Cortex of kidney (tissue), 1 donor: ENCODE measurements at regions not wholly inside any gene's neighbourhood (a gene's known extent, or its start where the extent isn't known, plus 50 kb on each side); places are given as distances from the start of the nearest gene placed in this dataset.

Source experiments
- DNase-seq: peaks from one replicate; lab custom pipeline; 2025; lab: John Stamatoyannopoulos, UW

DNA sequence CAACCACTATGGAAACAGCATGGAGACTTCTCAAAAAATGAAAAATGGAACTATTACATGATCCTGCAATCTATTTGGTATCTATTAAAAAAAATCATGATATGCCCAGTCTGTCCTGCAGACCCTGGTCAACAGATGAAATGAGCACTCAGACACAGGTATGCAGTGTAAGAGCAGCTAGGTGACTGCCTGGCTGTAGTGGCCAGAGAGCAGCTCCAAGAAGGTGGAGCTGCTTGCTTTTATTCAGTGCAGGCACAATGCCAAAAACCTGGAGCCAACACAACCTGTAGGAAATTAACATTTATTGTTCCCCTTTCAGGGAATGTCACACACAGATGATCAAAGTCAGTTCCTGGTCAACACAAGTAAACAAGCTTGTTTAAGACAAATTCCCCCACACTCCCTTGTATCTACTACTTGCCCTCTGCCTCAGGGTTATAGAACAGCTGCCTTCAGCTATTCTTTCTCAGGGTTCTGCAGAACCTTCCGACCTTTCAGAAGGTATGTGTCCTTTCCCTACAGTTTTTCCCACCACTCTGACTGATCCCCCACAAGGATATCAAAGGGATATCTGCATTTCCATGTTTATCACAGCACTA, 933.7 kb upstream of the SLITRK5 start:
- no peak for DNase-seq

DNA sequence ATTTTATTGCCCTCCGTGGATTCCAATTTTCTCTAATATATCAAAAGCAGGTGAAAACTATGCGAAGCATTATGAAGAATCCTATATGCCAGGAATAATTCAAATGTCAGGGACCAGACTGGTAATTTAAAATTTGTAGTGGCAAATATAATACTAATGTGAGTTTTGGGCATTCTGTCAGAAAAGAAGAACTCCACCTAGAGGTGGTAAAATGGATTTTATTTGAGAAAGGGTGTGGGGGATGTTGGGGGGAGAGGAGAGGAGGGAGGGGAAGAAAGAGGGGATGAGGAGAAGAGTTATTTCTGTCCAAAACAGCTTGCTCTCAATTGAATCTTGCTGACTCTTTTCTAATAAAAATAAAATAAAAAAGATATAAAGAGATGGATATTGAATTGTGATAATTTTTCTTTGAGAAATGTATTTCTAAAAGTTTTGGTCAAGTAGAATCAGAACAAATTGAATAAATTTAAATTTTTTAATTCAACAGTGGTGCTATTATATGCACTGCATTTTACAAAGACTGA, 929.3 kb upstream of the SLITRK5 start:
- no peak for DNase-seq

DNA sequence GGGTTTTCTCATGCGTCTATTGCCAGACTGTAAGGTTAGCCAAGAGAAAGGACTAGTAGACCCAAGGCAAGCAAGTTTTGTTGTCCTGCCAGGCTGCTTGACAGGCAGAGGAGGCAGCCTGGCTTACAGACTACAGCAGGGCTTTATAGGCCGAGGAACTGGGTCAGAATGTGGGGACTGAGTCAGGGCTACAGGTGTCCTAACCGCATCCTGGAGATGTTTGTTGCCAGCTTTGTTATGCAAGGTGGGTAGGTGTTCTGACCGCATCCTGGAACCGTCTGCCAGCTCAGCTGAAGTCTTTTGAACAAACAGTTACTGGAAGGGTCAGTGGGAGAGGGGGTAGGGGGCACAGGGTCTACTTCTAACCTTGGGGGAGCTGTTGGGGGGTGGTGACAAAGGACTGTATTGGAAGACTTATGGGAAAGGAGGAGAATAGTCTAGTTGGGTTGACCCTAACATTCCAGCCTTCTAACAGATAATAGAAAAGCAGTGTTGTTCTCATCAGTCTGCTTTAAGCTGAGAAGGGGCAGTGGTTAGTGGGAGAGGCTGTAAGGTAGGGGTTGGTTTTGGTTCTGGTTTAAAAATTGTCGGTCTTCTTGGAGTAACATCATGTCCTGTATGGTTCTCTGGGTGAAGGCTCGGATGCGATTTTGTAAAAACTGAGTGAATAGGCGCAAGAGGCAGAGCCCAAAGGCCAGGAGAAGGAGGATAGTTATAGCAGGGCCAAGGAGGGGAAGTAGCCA, 913.8 kb upstream of the SLITRK5 start:
- no peak for DNase-seq

DNA sequence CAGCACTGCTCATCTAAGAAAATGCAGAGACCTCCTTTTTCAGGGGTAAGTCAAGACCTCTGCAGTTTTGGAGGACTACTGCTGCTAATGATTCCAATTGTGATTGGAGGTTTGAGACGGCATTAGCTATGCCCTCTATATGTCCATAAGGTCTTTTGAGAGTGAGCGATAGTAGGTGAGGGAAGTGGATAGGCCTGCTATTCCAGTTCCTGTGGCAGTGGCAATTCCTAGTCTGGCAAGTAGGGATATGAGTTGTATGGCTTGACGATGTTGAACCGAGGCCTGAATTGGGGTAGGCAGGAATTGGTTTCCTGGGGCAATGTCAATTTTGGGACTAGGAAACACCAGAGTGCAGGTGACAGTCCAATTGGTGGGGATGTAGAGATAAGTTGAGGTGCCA, 913.1 kb upstream of the SLITRK5 start:
- no peak for DNase-seq

- no peak for DNase-seq
Observed at GRCh38 chr13:86760620-86761019, 910.6 kb upstream of the SLITRK5 start.

GRCh38 chr13:86765462-86765861, 905.7 kb upstream of the SLITRK5 start:
- DNase-seq = no peak

- no peak for DNase-seq
Observed at GRCh38 chr13:86788616-86789015, 882.6 kb upstream of the SLITRK5 start.

DNA sequence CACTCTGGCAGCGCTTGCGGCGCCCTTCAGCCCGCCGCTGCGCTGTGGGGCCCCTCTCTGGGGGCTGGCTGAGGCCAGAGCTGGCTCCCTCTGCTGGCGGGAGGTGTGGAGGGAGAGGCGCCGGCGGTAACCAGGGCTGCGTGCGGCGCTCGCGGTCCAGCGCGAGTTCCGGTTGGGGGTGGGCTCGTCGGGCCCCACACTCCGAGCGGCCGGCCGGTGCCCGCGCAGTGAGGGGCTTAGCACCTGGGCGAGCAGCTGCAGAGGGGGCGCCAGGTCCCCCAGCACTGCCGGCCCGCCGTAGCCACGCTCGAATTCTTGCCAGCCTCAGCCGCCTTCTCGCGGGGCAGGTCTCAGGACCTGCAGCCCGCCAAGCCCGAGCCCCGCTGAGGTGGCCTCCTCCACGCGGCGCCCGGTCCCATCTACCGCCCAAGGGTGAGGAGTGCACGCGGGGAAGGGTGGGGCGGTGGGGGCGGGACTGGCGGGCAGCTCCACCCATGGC, 879.0 kb upstream of the SLITRK5 start:
- no peak for DNase-seq

DNA sequence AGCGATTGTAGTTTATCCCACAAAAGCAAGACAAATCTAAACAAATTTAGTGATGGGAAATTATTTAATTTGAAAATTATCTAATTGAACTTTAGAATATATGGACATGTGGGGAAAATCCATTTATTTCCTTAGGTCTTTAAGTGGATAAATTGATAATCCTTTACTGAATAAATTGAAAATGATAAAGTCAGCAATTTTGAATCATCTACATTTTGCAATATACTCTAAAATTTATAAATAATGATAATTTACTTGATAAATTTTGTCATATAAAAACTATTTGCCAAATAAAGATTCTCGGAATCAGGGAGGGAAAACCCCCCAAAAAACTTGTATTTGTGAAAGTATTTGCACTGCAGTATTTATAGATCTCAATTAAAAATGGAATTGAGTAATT, 875.3 kb upstream of the SLITRK5 start:
- no peak for DNase-seq

DNA sequence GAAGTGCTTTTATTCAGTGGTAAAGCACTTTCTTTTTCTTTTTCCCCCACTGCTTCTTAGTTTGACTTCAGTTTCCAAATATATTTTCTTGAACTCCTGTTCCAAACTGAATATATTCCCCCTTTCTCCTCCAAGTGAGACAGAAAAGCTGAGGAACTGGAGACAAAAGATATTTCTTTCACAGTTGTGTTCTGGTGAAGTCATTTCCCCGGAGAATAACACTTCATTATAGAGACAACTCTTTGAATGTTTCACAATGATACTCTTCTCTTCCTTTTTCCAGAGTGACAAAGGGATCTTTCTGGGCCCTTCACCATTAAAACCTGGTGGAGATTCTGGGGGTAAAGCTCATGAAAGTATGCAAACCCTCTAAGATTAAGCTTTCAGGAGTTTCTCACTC, 860.8 kb upstream of the SLITRK5 start:
- DNase-seq = no peak

GRCh38 chr13:86813198-86813597, 858.0 kb upstream of the SLITRK5 start:
- DNase-seq = no peak

DNA sequence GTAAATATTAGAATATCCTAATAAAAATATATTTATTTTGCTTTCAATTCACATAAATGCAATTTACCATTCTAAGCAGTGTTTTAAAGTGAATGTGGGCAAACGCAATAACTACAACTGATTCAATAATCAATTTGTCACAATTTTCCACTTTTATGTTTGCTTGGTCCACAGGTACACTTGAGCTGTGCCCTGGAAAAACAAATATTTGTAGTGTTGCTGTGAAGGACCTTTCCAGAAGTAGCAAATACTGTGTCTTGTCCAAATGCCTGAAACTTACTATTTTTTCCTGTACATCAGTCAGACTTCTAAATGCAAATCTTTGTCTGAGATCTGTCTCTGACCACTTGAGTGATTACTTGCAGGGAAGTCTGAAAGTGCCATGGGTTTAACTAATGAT, 845.8 kb upstream of the SLITRK5 start:
- DNase-seq = no peak

- no peak for DNase-seq
Observed at GRCh38 chr13:86826232-86826631, 844.9 kb upstream of the SLITRK5 start.

DNA sequence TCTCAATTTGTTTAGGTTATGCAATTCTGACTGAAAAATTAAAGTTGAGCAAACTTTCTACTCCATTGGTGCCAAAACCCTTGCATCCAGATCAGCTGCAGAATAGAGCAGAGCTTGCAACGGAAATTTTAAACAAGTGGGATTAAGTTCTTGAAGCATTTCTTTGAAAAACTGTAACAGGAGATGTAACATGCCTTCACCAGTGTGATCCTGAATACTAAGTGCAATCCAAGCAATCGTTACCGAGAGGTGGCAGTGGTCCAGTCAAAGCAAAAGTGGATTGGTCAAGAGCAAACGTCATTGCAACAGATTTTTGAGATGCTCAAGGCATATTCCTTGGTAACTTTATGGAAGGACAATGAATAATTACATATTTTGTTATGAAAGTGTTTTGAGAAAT, 841.1 kb upstream of the SLITRK5 start:
- no peak for DNase-seq

GRCh38 chr13:86831084-86831483, 840.1 kb upstream of the SLITRK5 start:
- DNase-seq = no peak

GRCh38 chr13:86838411-86839120, 832.6 kb upstream of the SLITRK5 start:
- no peak for DNase-seq

DNA sequence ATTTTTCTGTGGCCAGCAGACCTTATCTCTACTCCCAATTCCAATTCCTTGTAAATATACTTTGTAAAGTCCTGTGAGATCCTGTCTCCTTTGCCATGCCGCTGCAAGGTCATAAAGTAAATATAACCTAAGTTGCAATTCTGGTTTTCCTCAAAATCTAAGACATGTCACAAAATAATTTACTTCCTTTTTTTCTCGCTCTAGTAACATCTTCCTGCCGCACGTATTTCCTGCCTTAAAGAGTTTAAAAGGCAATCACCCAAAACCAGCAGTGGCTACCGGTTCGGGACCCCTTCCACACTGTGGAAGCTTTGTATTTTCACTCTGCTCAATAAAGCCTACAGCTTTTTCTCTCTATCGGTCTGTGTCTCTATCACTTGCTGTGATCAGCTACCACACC, 832.0 kb upstream of the SLITRK5 start:
- DNase-seq = no peak

- no peak for DNase-seq
Observed at GRCh38 chr13:86840250-86841191, 830.6 kb upstream of the SLITRK5 start.

- DNase-seq = no peak
Observed at GRCh38 chr13:86841264-86841663, 829.9 kb upstream of the SLITRK5 start.

DNA sequence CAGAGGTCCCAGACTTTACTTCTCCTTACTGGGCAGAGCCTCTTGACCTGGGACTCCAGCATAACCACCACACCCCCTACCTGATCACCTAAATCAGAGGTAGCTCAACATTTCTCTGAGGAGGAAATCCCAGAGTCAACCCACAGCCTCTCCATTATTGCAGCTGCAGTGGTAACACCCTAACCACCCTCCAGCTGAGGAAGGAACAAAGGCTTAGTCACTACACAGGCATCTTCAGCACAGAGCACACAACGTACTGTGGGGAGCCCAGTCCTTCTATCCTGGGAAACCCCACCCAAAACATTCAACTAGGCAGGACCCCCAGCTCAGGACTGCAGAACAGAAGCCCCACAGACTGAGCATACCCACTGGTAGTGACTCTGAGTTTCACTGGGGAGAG, 824.7 kb upstream of the SLITRK5 start:
- no peak for DNase-seq

DNA sequence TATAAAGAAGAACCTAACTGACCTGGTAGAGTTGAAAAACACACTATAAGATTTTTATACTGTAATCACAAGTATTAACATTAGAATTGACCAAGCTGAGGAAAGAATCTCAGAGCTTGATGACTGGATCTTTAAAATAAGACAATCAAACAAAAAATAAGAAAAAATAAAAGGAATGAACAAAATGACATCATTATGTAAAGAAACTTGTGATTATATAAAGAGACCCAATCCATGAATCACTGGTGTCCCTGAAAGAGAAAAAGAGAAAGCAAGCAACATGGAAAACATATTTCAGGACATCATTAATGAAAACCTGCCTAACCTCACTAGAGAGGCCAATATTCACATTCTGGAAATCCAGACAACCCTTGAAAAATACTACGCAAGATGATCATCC, 822.5 kb upstream of the SLITRK5 start:
- no peak for DNase-seq

DNA sequence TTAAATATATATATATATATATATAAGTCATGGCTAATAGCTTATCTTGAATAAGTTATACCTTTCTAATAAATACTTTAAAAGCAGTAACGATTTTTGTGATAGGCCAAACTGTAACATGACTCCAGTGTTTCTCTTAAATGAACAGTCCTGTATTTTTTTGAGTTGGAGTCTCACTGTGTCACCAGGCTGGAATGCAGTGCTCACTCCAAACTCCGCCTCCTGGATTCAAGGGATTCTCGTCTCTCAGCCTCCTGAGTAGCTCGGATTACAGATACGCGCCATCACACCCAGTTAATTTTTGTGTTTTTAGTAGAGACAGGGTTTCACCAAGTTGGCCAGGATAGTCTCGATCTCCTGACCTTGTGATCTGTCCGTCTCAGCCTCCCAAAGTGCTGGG, 814.2 kb upstream of the SLITRK5 start:
- DNase-seq = no peak
